Erythroblast (primary cell): ENCODE measurements at regions not wholly inside any gene's neighbourhood (a gene's known extent, or its start where the extent isn't known, plus 50 kb on each side); places are given as distances from the start of the nearest gene placed in this dataset.

Experiments used
- GATA1 ChIP-seq: IDR thresholded peaks from 2 replicates; pipeline ENCODE4 v1.6.1; 2011; ENCODE audit warnings: low read depth, mild to moderate bottlenecking, control low read depth, low read length, moderate library complexity
- POLR2A ChIP-seq: IDR thresholded peaks from 2 replicates; pipeline ENCODE4 v1.6.1; 2011; ENCODE audit warnings: mild to moderate bottlenecking, low read length

GRCh38 chr17:74072340-74072739 lies 131.1 kb upstream of the RPL38 start:
- TF ChIP-seq POLR2A (no peak), GATA1 (no peak)
